ENCODE measurements at regions not wholly inside any gene's neighbourhood (a gene's known extent, or its start where the extent isn't known, plus 50 kb on each side); places are given as distances from the start of the nearest gene placed in this dataset.

GRCh38 chr2:71833272-71833671 lies 314.4 kb downstream of the CYP26B1 start:
- no peaks in the 10 kb centered on the region for H3K36me3 ChIP-seq (ENCODE audit: control insufficient read depth, insufficient read depth, low read length)
- no peak overlapping the region for H3K4me3 ChIP-seq (replicated peaks; ENCODE audit: low read depth, low read length)
- TF ChIP-seq, protein P1, sequence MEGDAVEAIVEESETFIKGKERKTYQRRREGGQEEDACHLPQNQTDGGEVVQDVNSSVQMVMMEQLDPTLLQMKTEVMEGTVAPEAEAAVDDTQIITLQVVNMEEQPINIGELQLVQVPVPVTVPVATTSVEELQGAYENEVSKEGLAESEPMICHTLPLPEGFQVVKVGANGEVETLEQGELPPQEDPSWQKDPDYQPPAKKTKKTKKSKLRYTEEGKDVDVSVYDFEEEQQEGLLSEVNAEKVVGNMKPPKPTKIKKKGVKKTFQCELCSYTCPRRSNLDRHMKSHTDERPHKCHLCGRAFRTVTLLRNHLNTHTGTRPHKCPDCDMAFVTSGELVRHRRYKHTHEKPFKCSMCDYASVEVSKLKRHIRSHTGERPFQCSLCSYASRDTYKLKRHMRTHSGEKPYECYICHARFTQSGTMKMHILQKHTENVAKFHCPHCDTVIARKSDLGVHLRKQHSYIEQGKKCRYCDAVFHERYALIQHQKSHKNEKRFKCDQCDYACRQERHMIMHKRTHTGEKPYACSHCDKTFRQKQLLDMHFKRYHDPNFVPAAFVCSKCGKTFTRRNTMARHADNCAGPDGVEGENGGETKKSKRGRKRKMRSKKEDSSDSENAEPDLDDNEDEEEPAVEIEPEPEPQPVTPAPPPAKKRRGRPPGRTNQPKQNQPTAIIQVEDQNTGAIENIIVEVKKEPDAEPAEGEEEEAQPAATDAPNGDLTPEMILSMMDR (IDR thresholded peaks at IDR 0.05; ENCODE audit: insufficient read depth, low read length, poor library complexity, severe bottlenecking), result no peak
- no peaks in the 10 kb centered on the region; the same call in none of the 2 replicates for H3K27me3 ChIP-seq (replicated peaks; ENCODE audit: control insufficient read depth, insufficient read depth, low read length)
- DNase-seq (ENCODE audit: extremely low read depth, insufficient read length), result no peak

- TF ChIP-seq, protein P1 (IDR thresholded peaks at IDR 0.05; ENCODE audit: insufficient read depth, low read length, poor library complexity, severe bottlenecking), result no peak
- no peak for DNase-seq (ENCODE audit: extremely low read depth, insufficient read length)
Measured at GRCh38 chr2:71832844-71833243, 314.8 kb downstream of the CYP26B1 start.

DNA sequence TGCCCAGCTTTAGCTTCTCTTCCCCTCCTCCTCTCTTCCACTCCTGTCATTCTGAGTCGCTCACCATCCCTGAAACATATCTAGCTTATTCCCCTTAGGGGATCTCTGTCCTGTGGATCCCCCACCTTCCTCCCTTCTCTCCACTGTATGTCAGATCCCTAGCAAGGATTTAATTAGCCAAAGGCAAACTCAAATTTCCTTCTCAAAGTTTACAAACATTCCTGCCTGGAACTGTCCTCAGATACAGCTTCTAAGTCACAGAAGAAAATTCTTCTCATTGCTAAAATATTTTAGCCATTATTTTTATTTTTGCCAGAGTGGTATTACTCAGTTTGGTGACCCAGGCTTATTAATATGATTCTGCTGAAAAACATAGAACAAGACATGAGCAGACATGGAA lies 315.3 kb downstream of the CYP26B1 start:
- Histone ChIP-seq H3K4me3 (replicated peaks; ENCODE audit: low read depth, low read length) (no peak overlapping the region), H3K27me3 (replicated peaks; ENCODE audit: control insufficient read depth, insufficient read depth, low read length) (no peaks in the 10 kb centered on the region; the same call in none of the 2 replicates), H3K36me3 (ENCODE audit: control insufficient read depth, insufficient read depth, low read length) (no peaks in the 10 kb centered on the region)
- DNase-seq (ENCODE audit: extremely low read depth, insufficient read length), result no peak
- TF ChIP-seq, protein P1 (IDR thresholded peaks at IDR 0.05; ENCODE audit: insufficient read depth, low read length, poor library complexity, severe bottlenecking), result no peak

More at GRCh38 chr2:71832844-71833243, 314.8 kb downstream of the CYP26B1 start:
- H3K4me3 ChIP-seq (replicated peaks; ENCODE audit: low read depth, low read length), result no peak overlapping the region
- H3K36me3 ChIP-seq (ENCODE audit: control insufficient read depth, insufficient read depth, low read length), result no peaks in the 10 kb centered on the region
- no peaks in the 10 kb centered on the region; the same call in none of the 2 replicates for H3K27me3 ChIP-seq (replicated peaks; ENCODE audit: control insufficient read depth, insufficient read depth, low read length)

- no peaks in the 10 kb centered on the region; the same call in none of the 2 replicates for H3K27me3 ChIP-seq (replicated peaks; ENCODE audit: control insufficient read depth, insufficient read depth, low read length)
- no peak overlapping the region for H3K4me3 ChIP-seq (replicated peaks; ENCODE audit: low read depth, low read length)
- TF ChIP-seq, protein P1 (IDR thresholded peaks at IDR 0.05; ENCODE audit: insufficient read depth, low read length, poor library complexity, severe bottlenecking), result no peak
- no peak for DNase-seq (ENCODE audit: extremely low read depth, insufficient read length)
- no peaks in the 10 kb centered on the region for H3K36me3 ChIP-seq (ENCODE audit: control insufficient read depth, insufficient read depth, low read length)
Measured at GRCh38 chr2:71831193-71831577, 316.5 kb downstream of the CYP26B1 start.

- DNase-seq (ENCODE audit: extremely low read depth, insufficient read length), result no peak
- H3K4me3 ChIP-seq (replicated peaks; ENCODE audit: low read depth, low read length), result no peak overlapping the region
Measured at GRCh38 chr2:71830497-71831192, 317.0 kb downstream of the CYP26B1 start.

More at GRCh38 chr2:71830497-71831192, 317.0 kb downstream of the CYP26B1 start:
- H3K36me3 ChIP-seq (ENCODE audit: control insufficient read depth, insufficient read depth, low read length), result no peaks in the 10 kb centered on the region
- TF ChIP-seq, protein P1 (IDR thresholded peaks at IDR 0.05; ENCODE audit: insufficient read depth, low read length, poor library complexity, severe bottlenecking), result no peak
- no peaks in the 10 kb centered on the region; the same call in none of the 2 replicates for H3K27me3 ChIP-seq (replicated peaks; ENCODE audit: control insufficient read depth, insufficient read depth, low read length)

All from GM06990 (cell line).